ENCODE measurements at regions not wholly inside any gene's neighbourhood (a gene's known extent, or its start where the extent isn't known, plus 50 kb on each side); places are given as distances from the start of the nearest gene placed in this dataset.
A peak's percentile ranks its signal among the peaks of the same experiment; 100 is the strongest.

DNA sequence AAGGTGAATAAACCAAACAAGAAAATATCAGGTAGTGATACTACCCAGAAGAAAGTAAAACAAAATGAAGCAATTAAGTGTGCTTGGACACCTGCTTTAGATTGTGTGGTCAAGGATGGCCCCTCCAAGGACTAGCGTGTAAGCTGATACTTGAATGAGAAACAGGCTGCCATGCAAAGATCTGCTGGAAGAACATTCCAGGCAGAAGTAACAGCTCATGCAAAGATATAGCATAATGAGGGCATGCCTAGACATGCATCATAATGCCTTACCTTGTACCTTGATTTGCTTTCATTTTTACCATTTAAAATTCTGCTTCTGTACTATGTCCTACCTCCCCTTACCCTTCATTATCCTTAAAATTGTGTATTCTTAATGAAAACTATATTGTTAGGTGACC, 74.8 kb upstream of the HDAC9 start:
- Histone ChIP-seq H3K9ac (ENCODE audit: low read depth, low read length) (no peak overlapping the region), H3K9me3 (ENCODE audit: control insufficient read depth, insufficient read depth, low read length) (no peaks in the 10 kb centered on the region), H3K4me3 (ENCODE audit: insufficient read depth, low read depth, low read length) (no peak overlapping the region), H2BK15ac (ENCODE audit: low read depth, low read length) (peak overlapping the region; percentile 86), H3K4me2 (ENCODE audit: low read depth, low read length) (no peak overlapping the region; the same call in 1 of the 2 replicates), H3K79me1 (ENCODE audit: low read depth in 1 of 2, low read length in 2 of 2) (no peaks in the 10 kb centered on the region), H4K91ac (ENCODE audit: insufficient read depth, low read depth, low read length) (peak overlapping the region; percentile 45), H3K4me1 (ENCODE audit: control insufficient read depth, insufficient read depth, low read length) (peaks cover 5% of the 10 kb centered on the region; the same call in 1 of the 2 replicates), H3K36me3 (ENCODE audit: control insufficient read depth, insufficient read depth, low read length) (no peaks in the 10 kb centered on the region), H3K56ac (ENCODE audit: extremely low read depth, insufficient read depth, low read length) (no peak overlapping the region), H4K8ac (ENCODE audit: low read depth in 2 of 2, low read length in 2 of 2) (peak overlapping the region; percentile 6 to 89; a peak in 3 of 4 replicates), H3K27ac (ENCODE audit: insufficient read depth, low read length) (peak overlapping the region; percentile 37; the same call in 1 of the 2 replicates), H3K23ac (ENCODE audit: low read depth, low read length) (peak overlapping the region; percentile 36; the same call in 1 of the 2 replicates), H4K5ac (ENCODE audit: low read depth, low read length) (peak overlapping the region; percentile 51), H4K20me1 (ENCODE audit: insufficient read depth, low read length) (no peaks in the 10 kb centered on the region), H2BK120ac (ENCODE audit: low read depth, low read length) (peak overlapping the region; percentile 96), H3K18ac (ENCODE audit: low read depth, low read length) (peak overlapping the region; percentile 78), H3K27me3 (ENCODE audit: control insufficient read depth, insufficient read depth, low read length) (no peaks in the 10 kb centered on the region), H3K14ac (replicated peaks; ENCODE audit: low read depth, low read length) (peak overlapping the region; percentile 92), H2AK5ac (ENCODE audit: low read depth, low read length) (no peak overlapping the region), H3K4ac (ENCODE audit: low read depth, low read length) (peak overlapping the region; percentile 76), H2AK9ac (replicated peaks; ENCODE audit: low read depth, low read length, poor library complexity) (no peak overlapping the region), H2BK20ac (ENCODE audit: low read depth, low read length) (peak overlapping the region; percentile 97), H2BK5ac (ENCODE audit: low read depth, low read length, poor library complexity, severe bottlenecking) (peak overlapping the region; percentile 99), H2AFZ (replicated peaks; ENCODE audit: low read length, poor library complexity) (peak overlapping the region; percentile 90), H3K9me1 (ENCODE audit: insufficient read depth, low read length) (no peaks in the 10 kb centered on the region)
- CTCF ChIA-PET = no interaction called here
- no TSS peak for BruUV-seq (replicated peaks)
- TF ChIP-seq MAFK (IDR thresholded peaks at IDR 0.05; ENCODE audit: low read depth, low read length) (no peak), CEBPB (IDR thresholded peaks at IDR 0.05; ENCODE audit: low read depth, low read length) (no peak), RAD21 (IDR thresholded peaks at IDR 0.05; ENCODE audit: low read length) (no peak)
- TF ChIP-seq, protein P1, sequence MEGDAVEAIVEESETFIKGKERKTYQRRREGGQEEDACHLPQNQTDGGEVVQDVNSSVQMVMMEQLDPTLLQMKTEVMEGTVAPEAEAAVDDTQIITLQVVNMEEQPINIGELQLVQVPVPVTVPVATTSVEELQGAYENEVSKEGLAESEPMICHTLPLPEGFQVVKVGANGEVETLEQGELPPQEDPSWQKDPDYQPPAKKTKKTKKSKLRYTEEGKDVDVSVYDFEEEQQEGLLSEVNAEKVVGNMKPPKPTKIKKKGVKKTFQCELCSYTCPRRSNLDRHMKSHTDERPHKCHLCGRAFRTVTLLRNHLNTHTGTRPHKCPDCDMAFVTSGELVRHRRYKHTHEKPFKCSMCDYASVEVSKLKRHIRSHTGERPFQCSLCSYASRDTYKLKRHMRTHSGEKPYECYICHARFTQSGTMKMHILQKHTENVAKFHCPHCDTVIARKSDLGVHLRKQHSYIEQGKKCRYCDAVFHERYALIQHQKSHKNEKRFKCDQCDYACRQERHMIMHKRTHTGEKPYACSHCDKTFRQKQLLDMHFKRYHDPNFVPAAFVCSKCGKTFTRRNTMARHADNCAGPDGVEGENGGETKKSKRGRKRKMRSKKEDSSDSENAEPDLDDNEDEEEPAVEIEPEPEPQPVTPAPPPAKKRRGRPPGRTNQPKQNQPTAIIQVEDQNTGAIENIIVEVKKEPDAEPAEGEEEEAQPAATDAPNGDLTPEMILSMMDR (conservative IDR thresholded peaks at IDR 0.05; ENCODE audit: low read depth, low read length) = no peak
- dilution Hi-C loops (cut with HindIII; ENCODE audit: low sequenced_read_pairs, unreplicated experiment) = no loop called here
- DNase-seq (peak; percentile 46), ATAC-seq (ENCODE audit: low read depth) (peak; percentile 49)
- WGBS, 2 experiments (ENCODE audit: extremely low coverage in 2 of 2, insufficient read length in 1 of 2) = no CpG with 5 or more reads among the region's 1 CpG
- intact Hi-C loops (cut with micrococcal nuclease) = no loop called here
- POLR2A ChIA-PET (ENCODE audit: unreplicated experiment) = no interaction called here
- in situ Hi-C loops (cut with MboI; ENCODE audit: low sequenced_read_pairs) = no loop called here

All from IMR-90 (cell line).